Neuron (in vitro differentiated cells): ENCODE measurements at regions not wholly inside any gene's neighbourhood (a gene's known extent, or its start where the extent isn't known, plus 50 kb on each side); places are given as distances from the start of the nearest gene placed in this dataset.

ENCODE experiments used
- H2AFZ ChIP-seq: one replicate; pipeline ENCODE4 v1.6.1; 2013; ENCODE audit warnings: low read depth, mild to moderate bottlenecking, inconsistent platforms, low read length, moderate library complexity
- H3K27me3 ChIP-seq: one replicate; pipeline ENCODE4 v1.6.1; 2013; ENCODE audit warnings: low read length; ENCODE audit not compliant: insufficient read depth
- H3K36me3 ChIP-seq: one replicate; pipeline ENCODE4 v1.6.1; 2013; ENCODE audit warnings: low read length; ENCODE audit not compliant: insufficient read depth
- H3K4me1 ChIP-seq: one replicate; pipeline ENCODE4 v1.6.1; 2013; ENCODE audit warnings: low read length; ENCODE audit not compliant: insufficient read depth
- H3K4me3 ChIP-seq: 2 replicates; pipeline ENCODE4 v1.5.1; 2013; ENCODE audit warnings: mild to moderate bottlenecking, low read length, moderate library complexity
- H3K9me3 ChIP-seq: one replicate; pipeline ENCODE4 v1.6.1; 2013; ENCODE audit warnings: low read length

DNA sequence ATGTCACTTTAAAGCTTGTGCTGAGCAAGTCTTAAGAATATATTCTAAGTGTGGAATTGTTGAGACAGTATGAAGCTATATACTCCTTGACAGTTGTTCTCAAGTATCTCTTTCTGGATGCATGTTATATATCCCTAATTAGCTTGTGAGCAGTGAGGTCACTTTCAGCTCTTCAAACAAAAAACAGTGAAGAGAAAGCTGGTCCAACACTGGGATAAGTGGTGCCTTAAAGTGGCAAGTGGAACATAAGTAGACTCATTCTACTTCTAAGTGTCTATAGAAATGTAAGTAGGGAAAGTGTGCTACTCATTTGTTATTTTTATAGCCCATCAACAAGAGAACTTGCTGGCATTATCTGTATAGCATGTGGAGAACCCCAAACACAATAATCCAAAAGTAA, 133.1 kb upstream of the BACH2 start:
- Histone ChIP-seq H2AFZ (no peak overlapping the region), H3K9me3 (peaks cover 6% of the 10 kb centered on the region), H3K36me3 (no peaks in the 10 kb centered on the region), H3K4me1 (peaks cover 3% of the 10 kb centered on the region), H3K4me3 (no peak overlapping the region), H3K27me3 (no peaks in the 10 kb centered on the region)

DNA sequence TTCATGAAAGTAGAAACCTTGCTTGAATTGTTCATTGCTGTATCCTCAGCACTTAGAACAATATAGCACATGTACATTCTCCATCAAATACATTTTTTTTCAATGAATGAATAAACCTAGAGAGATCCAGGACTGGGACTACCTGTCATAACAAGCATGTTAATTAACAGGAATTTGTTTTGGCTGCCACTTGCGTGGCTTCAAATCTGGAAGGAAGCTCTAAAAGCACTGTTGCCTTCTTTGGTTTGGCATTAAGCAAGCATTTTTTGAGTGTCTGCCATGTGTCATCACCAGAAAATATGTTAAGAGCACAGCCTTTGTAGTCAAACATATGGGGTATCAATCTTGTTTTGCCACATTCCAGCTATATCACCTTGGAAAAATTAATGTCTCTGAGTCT, 131.9 kb upstream of the BACH2 start:
- H3K9me3 ChIP-seq, result peaks cover 4% of the 10 kb centered on the region
- no peak overlapping the region for H3K4me3 ChIP-seq
- H2AFZ ChIP-seq, result no peak overlapping the region
- H3K36me3 ChIP-seq, result no peaks in the 10 kb centered on the region
- no peaks in the 10 kb centered on the region for H3K27me3 ChIP-seq
- H3K4me1 ChIP-seq, result no peaks in the 10 kb centered on the region

DNA sequence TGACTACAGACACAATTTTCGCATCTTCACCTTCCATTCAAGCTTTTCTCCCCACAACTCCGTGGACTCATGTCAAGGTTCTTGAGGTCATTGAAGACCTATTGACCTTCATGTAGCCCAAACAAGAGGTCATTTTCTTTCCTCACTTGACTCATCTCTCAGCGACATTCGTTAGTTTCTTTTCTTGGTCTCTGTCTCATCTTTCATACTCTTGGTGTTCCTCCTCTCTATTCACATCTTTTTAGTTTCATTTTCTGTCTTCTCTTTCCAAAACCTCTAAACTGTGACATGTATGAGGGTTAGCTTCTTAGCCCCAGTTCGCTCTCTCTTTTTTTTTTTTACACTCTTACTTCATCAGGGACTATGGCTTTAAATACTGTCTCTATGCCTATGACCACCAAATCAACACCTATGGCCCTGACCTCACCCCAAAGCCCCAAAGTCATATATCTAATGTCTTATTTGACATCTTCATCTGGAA, 128.6 kb upstream of the BACH2 start:
- no peaks in the 10 kb centered on the region for H3K4me1 ChIP-seq
- H3K9me3 ChIP-seq, result peaks cover 4% of the 10 kb centered on the region
- H2AFZ ChIP-seq, result no peak overlapping the region
- H3K4me3 ChIP-seq, result no peak overlapping the region
- no peaks in the 10 kb centered on the region for H3K27me3 ChIP-seq
- H3K36me3 ChIP-seq, result no peaks in the 10 kb centered on the region

DNA sequence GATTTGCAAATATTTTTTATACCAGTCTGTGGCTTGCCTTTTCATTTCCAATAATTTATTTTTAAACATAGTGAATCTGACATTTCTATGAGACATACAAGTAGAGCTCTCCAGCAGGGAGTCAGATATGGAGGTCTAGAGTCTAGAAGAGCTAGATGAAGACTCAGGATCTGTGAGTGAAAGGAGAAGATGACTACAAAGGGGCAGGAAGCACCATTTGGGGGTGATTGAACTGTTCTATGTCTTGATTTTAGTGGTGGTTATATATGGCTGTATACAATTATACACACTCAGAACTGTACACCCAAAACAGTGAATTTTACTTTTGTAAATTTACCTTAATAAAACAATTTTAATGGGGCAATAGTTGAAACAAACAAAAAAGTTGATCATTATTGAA, 127.9 kb upstream of the BACH2 start:
- H3K4me1 ChIP-seq, result no peaks in the 10 kb centered on the region
- no peak overlapping the region for H2AFZ ChIP-seq
- H3K4me3 ChIP-seq, result no peak overlapping the region
- H3K36me3 ChIP-seq, result no peaks in the 10 kb centered on the region
- H3K27me3 ChIP-seq, result no peaks in the 10 kb centered on the region
- peaks cover 2% of the 10 kb centered on the region for H3K9me3 ChIP-seq

DNA sequence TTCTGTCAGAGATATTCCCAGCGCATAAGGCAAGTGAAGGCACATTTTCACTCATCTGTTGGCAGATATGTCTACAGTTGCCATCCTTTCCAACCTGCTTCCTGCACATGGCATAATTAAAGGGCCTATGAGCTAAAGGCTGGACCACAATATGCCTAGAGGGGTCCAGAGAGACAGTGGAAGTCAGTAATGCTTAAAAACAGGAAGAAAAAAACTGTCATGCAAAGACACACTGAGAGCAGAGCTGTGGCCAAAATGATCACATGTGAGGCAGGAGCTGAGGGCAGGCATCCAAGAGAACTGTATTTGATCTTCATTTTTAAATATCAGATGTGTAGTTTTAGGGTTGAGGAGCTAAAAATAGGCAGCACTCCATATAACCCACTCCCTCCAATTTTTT, 125.0 kb upstream of the BACH2 start:
- H3K27me3 ChIP-seq, result no peaks in the 10 kb centered on the region
- H3K4me3 ChIP-seq, result no peak overlapping the region
- no peaks in the 10 kb centered on the region for H3K9me3 ChIP-seq
- no peaks in the 10 kb centered on the region for H3K36me3 ChIP-seq
- no peak overlapping the region for H2AFZ ChIP-seq
- no peaks in the 10 kb centered on the region for H3K4me1 ChIP-seq

DNA sequence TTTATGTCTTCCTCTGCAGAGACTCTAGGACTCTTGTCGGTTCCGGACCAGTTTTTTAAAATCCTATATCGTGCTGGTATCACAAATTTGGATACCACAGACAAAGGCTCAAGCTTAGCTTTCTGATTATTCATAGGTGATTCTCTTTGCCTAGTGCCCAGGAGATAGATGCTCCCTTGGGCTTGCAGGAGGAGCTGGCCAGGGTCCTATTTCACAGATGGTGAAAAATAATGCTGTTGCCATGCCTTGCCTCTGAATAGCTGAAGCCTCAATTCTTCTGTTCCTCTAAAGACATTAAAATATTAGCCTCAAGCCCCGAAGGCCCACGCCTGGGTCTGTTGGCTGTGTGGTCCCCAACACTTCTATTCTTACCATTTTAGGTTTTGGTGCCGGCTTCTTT, 123.9 kb upstream of the BACH2 start:
- H3K9me3 ChIP-seq, result no peaks in the 10 kb centered on the region
- H3K36me3 ChIP-seq, result no peaks in the 10 kb centered on the region
- no peaks in the 10 kb centered on the region for H3K27me3 ChIP-seq
- H2AFZ ChIP-seq, result no peak overlapping the region
- H3K4me3 ChIP-seq, result no peak overlapping the region
- no peaks in the 10 kb centered on the region for H3K4me1 ChIP-seq

DNA sequence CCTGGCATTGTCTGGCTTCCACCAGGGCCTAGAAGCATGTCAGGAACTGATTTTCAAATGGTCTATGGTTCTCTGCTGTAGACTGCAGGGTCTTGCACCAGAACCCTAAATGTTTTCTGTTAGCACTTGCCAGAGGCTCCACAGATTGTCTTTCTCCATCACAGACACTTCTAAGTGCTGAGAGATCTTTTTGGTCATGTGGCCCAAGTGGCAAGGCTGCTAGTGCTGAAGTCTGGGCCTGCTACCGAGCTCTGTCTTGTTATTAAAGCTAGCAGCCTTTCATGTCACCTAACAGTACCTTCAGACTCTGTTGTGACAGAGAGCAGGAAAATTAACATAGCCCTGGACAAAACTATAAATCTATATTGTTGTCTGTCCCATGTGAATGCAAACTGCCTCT, 120.7 kb upstream of the BACH2 start:
- Histone ChIP-seq H3K9me3 (no peaks in the 10 kb centered on the region), H3K36me3 (no peaks in the 10 kb centered on the region), H3K4me1 (peaks cover 13% of the 10 kb centered on the region), H2AFZ (no peak overlapping the region), H3K27me3 (no peaks in the 10 kb centered on the region), H3K4me3 (no peak overlapping the region)

DNA sequence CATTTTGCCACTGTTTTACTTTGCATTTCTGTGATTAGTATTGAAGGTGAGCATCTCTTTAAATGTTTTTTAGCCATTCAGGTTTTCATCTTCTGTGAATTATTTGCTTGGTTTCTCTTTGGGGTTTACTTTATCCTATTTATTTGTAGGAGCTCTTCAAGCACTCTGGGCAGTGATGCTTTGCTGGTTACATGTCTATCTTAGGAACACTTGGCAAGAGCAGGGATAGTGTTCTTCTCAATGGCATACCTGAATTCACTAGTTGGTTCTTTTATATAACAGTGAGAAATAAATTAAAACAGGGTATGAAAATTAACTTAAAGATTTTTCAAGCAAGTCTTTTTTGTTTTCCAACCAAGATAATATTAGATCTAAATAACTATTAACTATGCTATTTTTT, 119.7 kb upstream of the BACH2 start:
- peaks cover 13% of the 10 kb centered on the region for H3K4me1 ChIP-seq
- no peaks in the 10 kb centered on the region for H3K27me3 ChIP-seq
- no peaks in the 10 kb centered on the region for H3K36me3 ChIP-seq
- H2AFZ ChIP-seq, result no peak overlapping the region
- H3K4me3 ChIP-seq, result no peak overlapping the region
- no peaks in the 10 kb centered on the region for H3K9me3 ChIP-seq

DNA sequence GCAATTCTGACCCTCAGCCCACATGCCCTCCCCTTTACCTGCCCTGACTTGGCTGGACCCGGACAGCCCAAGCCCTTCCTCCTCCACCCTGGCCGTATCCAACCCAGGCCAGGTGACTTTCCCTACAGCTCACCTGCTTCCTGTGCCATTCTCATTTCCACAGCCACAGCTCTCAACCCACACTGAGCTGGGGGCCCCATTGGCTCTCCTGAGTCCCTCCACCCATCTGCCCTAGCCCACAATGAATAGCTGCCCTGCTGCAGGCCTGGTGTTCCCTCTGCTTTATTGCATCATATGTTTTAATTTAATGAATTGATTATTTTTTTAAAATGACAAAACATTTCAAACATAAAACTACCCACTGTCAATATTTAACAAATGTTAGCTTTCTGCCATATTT, 118.5 kb upstream of the BACH2 start:
- H2AFZ ChIP-seq, result no peak overlapping the region
- no peaks in the 10 kb centered on the region for H3K9me3 ChIP-seq
- H3K4me3 ChIP-seq, result no peak overlapping the region
- no peaks in the 10 kb centered on the region for H3K36me3 ChIP-seq
- peaks cover 13% of the 10 kb centered on the region for H3K4me1 ChIP-seq
- H3K27me3 ChIP-seq, result no peaks in the 10 kb centered on the region

DNA sequence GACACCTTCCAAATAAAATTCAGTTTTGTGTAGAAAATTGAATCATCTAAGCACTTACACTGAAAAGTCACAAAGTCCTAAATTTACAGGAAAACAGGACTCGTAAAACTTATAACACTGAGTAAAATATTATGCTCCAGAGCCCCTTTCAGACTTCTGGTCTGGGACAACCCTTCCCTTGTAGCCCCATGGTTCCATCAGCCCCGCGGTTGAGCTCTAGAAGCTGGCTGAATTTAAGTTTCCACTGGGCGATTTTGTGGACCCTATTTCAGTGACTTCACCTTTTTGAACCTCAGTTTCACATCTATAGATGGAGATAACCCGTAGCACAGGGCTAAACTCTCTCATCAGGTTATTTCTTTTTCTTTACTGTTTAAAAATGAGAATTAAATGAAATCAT, 117.7 kb upstream of the BACH2 start:
- Histone ChIP-seq H3K4me1 (peaks cover 13% of the 10 kb centered on the region), H3K4me3 (peak overlapping the region; percentile 21), H3K36me3 (no peaks in the 10 kb centered on the region), H3K9me3 (no peaks in the 10 kb centered on the region), H3K27me3 (peaks cover 2% of the 10 kb centered on the region), H2AFZ (no peak overlapping the region)

DNA sequence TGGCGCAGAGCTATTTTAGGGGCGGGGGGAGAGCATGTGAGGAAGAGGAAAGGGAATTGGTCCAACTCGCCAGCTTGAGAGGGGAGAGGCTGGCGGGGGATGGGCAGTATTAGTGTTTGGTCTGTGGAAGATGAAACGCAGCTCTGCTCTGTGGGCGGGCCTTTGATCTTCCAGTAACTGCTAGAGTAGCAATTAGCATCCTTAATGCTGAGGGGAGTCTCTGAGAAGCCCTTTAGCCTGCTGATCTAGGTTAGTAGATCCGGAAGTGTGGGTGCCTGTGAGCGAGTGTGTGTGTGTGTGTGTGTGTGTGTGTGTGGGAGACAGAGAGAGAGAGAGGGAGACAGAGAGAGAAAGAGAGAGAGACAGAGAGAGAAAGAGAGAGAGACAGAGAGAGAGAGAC, 117.2 kb upstream of the BACH2 start:
- Histone ChIP-seq H3K9me3 (no peaks in the 10 kb centered on the region), H3K4me3 (peak overlapping the region; percentile 21)

DNA sequence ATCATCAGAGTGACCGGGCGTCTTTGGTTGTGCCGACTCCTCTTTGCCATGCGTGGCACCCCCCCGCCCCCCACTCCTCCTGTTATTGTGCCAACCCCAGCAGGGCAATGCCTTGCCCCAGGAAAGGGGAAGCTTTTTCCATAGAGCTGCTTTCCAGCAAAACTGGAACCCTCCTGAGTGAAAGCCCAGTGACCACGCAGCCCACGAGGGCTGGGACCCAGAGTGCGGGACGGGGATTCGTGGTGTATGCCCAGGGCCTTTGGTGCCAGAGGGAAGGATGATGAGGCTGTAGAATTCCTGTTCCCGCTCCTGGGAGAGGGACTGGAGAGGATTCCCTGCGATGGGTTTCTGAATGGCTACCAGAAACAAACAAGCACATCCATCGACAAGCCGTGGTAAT, 116.8 kb upstream of the BACH2 start:
- Histone ChIP-seq H3K36me3 (no peaks in the 10 kb centered on the region), H3K9me3 (no peaks in the 10 kb centered on the region), H3K4me1 (peaks cover 13% of the 10 kb centered on the region), H3K4me3 (peak overlapping the region; percentile 21), H2AFZ (peak overlapping the region; percentile 71), H3K27me3 (peaks cover 3% of the 10 kb centered on the region)

More for the DNA sequence above, 117.2 kb upstream of the BACH2 start:
- H3K36me3 ChIP-seq, result no peaks in the 10 kb centered on the region
- peaks cover 13% of the 10 kb centered on the region for H3K4me1 ChIP-seq
- peak overlapping the region; percentile 71 for H2AFZ ChIP-seq
- peaks cover 3% of the 10 kb centered on the region for H3K27me3 ChIP-seq

DNA sequence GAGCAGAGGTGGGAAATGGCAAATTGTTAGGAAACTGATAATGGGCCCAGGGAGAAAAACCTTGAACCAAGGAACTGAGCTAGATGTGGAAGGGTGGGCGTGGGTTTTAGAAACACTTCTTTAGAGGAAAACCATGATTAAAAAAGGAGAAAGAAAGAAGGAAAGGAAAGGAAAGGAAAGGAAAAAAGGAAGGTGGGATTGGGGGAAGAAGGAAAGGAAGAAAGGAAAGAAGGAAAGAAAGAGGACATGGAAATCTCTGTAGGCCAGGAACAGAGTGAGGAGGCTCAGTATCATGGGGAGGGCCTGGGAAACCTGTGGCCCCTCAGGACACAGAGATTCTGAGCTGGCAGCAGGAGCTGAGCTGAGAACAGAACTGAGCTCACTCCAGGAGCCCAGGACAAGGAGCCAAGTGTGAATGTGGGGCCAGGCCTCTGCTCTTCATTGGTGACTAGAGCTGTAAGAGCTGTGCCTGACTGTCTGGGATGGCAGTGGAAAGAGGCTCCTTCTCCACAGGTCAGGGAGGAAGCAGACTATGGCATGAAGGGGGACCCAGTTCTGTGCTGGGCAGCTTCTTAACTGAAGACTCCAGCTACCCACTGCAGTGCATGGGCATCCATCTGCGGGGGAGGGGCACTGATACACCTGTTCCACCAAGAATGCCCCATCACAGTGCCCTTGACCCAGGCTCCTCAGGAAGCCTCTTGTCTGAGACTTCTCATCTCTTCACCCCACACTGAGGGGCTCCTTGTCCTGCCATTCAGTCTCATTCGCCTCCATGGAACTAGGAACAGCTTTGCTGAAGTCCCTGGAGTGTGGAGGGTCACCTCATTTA, 116.1 kb upstream of the BACH2 start:
- H2AFZ ChIP-seq, result no peak overlapping the region
- no peaks in the 10 kb centered on the region for H3K36me3 ChIP-seq
- H3K27me3 ChIP-seq, result peaks cover 3% of the 10 kb centered on the region
- no peaks in the 10 kb centered on the region for H3K9me3 ChIP-seq
- peaks cover 13% of the 10 kb centered on the region for H3K4me1 ChIP-seq
- H3K4me3 ChIP-seq, result no peak overlapping the region

DNA sequence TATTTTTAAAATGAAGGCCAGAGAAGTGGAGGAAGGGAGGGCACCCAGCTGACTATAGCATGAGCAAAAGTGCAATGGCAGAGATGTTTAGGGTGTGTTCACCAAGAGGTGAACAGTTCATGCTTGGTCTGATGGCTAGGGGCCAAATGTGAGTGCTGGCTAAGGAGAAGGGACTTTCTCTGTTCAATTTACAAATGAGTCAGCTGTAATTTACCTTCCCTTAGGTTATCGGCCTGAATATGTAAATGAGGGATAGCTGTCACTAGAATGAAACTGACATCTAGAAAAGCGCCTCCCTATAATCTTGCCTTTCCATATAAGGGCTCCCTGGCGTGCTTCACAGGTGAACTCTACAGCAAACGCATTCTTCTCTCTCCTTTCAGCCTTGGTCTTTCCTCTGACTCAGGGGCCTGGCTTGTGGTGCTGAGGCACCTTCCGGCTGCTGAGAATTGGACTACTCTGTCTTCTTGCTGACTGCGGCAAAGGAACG, 114.7 kb upstream of the BACH2 start:
- H3K27me3 ChIP-seq, result peaks cover 3% of the 10 kb centered on the region
- H2AFZ ChIP-seq, result no peak overlapping the region
- no peak overlapping the region for H3K4me3 ChIP-seq
- peaks cover 13% of the 10 kb centered on the region for H3K4me1 ChIP-seq
- H3K36me3 ChIP-seq, result no peaks in the 10 kb centered on the region
- no peaks in the 10 kb centered on the region for H3K9me3 ChIP-seq
